ENCODE measurements at regions not wholly inside any gene's neighbourhood (a gene's known extent, or its start where the extent isn't known, plus 50 kb on each side); places are given as distances from the start of the nearest gene placed in this dataset.

DNA sequence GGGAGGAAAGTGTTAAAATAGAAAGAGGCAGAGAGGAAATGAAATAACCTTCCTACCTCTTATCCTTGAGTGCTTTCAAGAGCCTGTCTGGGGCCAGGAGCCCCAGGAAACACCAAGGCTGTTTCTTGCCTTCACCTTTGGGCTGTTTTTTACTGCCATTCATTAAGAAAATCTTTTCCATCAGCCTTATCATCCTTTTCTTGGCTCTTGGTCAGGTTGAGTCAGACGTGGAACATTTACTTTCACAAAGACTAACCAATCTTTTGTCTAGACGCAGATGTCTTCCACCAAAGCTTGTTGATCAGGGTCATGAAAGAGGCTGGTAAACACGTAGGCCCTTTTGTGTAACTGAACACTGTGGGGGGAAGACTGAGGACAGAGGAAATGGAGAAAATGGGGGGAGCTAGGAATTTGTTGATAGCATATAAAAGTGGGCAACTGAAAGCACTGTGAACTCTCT, 151.0 kb upstream of the THBS1 start:
- Histone ChIP-seq H3K9ac (ENCODE audit: low read length) (no peak overlapping the region), H3K4me2 (ENCODE audit: low read length) (no peak overlapping the region)
- TF ChIP-seq RAD21 (conservative IDR thresholded peaks at IDR 0.05) (no peak), POLR2AphosphoS5 (IDR thresholded peaks at IDR 0.05) (no peak), EP300 (conservative IDR thresholded peaks at IDR 0.05; ENCODE audit: poor library complexity, severe bottlenecking) (no peak), TAF1 (IDR thresholded peaks at IDR 0.05; ENCODE audit: low read depth) (no peak), SMC3 (conservative IDR thresholded peaks at IDR 0.05; ENCODE audit: poor library complexity) (no peak), MXI1 (conservative IDR thresholded peaks at IDR 0.05; ENCODE audit: poor library complexity, severe bottlenecking) (no peak)
- TF ChIP-seq, protein P1, sequence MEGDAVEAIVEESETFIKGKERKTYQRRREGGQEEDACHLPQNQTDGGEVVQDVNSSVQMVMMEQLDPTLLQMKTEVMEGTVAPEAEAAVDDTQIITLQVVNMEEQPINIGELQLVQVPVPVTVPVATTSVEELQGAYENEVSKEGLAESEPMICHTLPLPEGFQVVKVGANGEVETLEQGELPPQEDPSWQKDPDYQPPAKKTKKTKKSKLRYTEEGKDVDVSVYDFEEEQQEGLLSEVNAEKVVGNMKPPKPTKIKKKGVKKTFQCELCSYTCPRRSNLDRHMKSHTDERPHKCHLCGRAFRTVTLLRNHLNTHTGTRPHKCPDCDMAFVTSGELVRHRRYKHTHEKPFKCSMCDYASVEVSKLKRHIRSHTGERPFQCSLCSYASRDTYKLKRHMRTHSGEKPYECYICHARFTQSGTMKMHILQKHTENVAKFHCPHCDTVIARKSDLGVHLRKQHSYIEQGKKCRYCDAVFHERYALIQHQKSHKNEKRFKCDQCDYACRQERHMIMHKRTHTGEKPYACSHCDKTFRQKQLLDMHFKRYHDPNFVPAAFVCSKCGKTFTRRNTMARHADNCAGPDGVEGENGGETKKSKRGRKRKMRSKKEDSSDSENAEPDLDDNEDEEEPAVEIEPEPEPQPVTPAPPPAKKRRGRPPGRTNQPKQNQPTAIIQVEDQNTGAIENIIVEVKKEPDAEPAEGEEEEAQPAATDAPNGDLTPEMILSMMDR (IDR thresholded peaks at IDR 0.05; ENCODE audit: poor library complexity, severe bottlenecking): no peak
- TF ChIP-seq, protein P2, sequence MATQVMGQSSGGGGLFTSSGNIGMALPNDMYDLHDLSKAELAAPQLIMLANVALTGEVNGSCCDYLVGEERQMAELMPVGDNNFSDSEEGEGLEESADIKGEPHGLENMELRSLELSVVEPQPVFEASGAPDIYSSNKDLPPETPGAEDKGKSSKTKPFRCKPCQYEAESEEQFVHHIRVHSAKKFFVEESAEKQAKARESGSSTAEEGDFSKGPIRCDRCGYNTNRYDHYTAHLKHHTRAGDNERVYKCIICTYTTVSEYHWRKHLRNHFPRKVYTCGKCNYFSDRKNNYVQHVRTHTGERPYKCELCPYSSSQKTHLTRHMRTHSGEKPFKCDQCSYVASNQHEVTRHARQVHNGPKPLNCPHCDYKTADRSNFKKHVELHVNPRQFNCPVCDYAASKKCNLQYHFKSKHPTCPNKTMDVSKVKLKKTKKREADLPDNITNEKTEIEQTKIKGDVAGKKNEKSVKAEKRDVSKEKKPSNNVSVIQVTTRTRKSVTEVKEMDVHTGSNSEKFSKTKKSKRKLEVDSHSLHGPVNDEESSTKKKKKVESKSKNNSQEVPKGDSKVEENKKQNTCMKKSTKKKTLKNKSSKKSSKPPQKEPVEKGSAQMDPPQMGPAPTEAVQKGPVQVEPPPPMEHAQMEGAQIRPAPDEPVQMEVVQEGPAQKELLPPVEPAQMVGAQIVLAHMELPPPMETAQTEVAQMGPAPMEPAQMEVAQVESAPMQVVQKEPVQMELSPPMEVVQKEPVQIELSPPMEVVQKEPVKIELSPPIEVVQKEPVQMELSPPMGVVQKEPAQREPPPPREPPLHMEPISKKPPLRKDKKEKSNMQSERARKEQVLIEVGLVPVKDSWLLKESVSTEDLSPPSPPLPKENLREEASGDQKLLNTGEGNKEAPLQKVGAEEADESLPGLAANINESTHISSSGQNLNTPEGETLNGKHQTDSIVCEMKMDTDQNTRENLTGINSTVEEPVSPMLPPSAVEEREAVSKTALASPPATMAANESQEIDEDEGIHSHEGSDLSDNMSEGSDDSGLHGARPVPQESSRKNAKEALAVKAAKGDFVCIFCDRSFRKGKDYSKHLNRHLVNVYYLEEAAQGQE (IDR thresholded peaks at IDR 0.05; ENCODE audit: borderline replicate concordance): no peak

DNA sequence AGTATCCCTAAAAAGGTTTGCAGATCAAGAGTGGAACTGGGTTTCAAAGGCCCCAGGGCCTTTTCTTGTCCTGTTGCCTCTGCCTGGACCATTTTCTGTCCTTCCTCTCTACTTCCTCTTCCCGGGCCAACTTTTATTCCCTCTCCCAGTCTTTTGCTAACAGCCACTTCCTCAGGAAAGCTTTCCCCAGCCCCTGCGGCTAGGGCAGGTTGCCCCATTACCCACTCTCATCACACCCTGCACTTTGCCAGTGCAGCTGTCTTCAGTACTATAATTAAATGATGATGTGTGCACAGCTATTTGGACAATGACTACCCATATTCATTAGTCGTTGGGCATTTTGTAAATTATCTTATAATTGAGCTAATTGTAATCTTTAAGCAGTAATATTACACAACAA, 150.5 kb upstream of the THBS1 start:
- H3K79me2 ChIP-seq (replicated peaks; ENCODE audit: insufficient read depth, low read length): no peaks in the 10 kb centered on the region
- no peak overlapping the region for H3K9ac ChIP-seq (ENCODE audit: low read length)
- no peak overlapping the region for H3K4me2 ChIP-seq (ENCODE audit: low read length)
- H3K36me3 ChIP-seq (ENCODE audit: insufficient read depth, low read length): no peaks in the 10 kb centered on the region
- TF ChIP-seq EZH2 (IDR thresholded peaks at IDR 0.05; ENCODE audit: borderline replicate concordance, insufficient read depth, low read length, poor library complexity, severe bottlenecking): no peak
- no peak for TF ChIP-seq SMC3 (conservative IDR thresholded peaks at IDR 0.05; ENCODE audit: poor library complexity)
- TF ChIP-seq, protein P2 (IDR thresholded peaks at IDR 0.05; ENCODE audit: borderline replicate concordance): no peak
- TF ChIP-seq RAD21 (conservative IDR thresholded peaks at IDR 0.05): no peak
- TF ChIP-seq MXI1 (conservative IDR thresholded peaks at IDR 0.05; ENCODE audit: poor library complexity, severe bottlenecking): no peak
- no peak for TF ChIP-seq EP300 (conservative IDR thresholded peaks at IDR 0.05; ENCODE audit: poor library complexity, severe bottlenecking)
- TF ChIP-seq, protein P1 (IDR thresholded peaks at IDR 0.05; ENCODE audit: poor library complexity, severe bottlenecking): no peak
- no peak for TF ChIP-seq POLR2AphosphoS5 (IDR thresholded peaks at IDR 0.05)
- no peak for TF ChIP-seq TAF1 (IDR thresholded peaks at IDR 0.05; ENCODE audit: low read depth)
- no peaks in the 10 kb centered on the region for H3K27me3 ChIP-seq (ENCODE audit: insufficient read depth, low read depth, low read length)
- H2AFZ ChIP-seq (ENCODE audit: low read depth, low read length): no peak overlapping the region
- H4K20me1 ChIP-seq (ENCODE audit: insufficient read depth): no peaks in the 10 kb centered on the region
- H3K4me3 ChIP-seq (ENCODE audit: low read length): no peak overlapping the region
- no peaks in the 10 kb centered on the region for H3K9me2 ChIP-seq (ENCODE audit: insufficient read depth, low read length)
- no peaks in the 10 kb centered on the region for H3K9me3 ChIP-seq (ENCODE audit: low read length)
- H3F3A ChIP-seq (ENCODE audit: insufficient read depth, low read length, poor library complexity, severe bottlenecking): no peaks in the 10 kb centered on the region
- H3K27ac ChIP-seq (ENCODE audit: low read length): no peak overlapping the region

More for the DNA sequence above, 151.0 kb upstream of the THBS1 start:
- H3K27me3 ChIP-seq (ENCODE audit: insufficient read depth, low read depth, low read length): no peaks in the 10 kb centered on the region
- no peak overlapping the region for H3K27ac ChIP-seq (ENCODE audit: low read length)
- H4K20me1 ChIP-seq (ENCODE audit: insufficient read depth): no peaks in the 10 kb centered on the region
- H3F3A ChIP-seq (ENCODE audit: insufficient read depth, low read length, poor library complexity, severe bottlenecking): no peaks in the 10 kb centered on the region
- no peak overlapping the region for H3K4me3 ChIP-seq (ENCODE audit: low read length)
- no peaks in the 10 kb centered on the region for H3K9me3 ChIP-seq (ENCODE audit: low read length)
- no peaks in the 10 kb centered on the region for H3K36me3 ChIP-seq (ENCODE audit: insufficient read depth, low read length)
- no peaks in the 10 kb centered on the region for H3K79me2 ChIP-seq (replicated peaks; ENCODE audit: insufficient read depth, low read length)
- no peaks in the 10 kb centered on the region for H3K9me2 ChIP-seq (ENCODE audit: insufficient read depth, low read length)
- no peak overlapping the region for H2AFZ ChIP-seq (ENCODE audit: low read depth, low read length)
